LNCAP (cell line): ENCODE measurements at regions not wholly inside any gene's neighbourhood (a gene's known extent, or its start where the extent isn't known, plus 50 kb on each side); places are given as distances from the start of the nearest gene placed in this dataset.

Experiments
- CTCF ChIP-seq: fragments of 450-650 bp; IDR thresholded peaks from 2 replicates; pipeline ENCODE4 v1.5.1; 2017; ENCODE audit warnings: mild to moderate bottlenecking

- no peak for TF ChIP-seq CTCF
These were observed 137.6 kb downstream of the COPS8 start for GRCh38 chr2:237223201-237223861.

GRCh38 chr2:237227190-237227589 lies 141.5 kb downstream of the COPS8 start:
- TF ChIP-seq CTCF = no peak

GRCh38 chr2:237227592-237228280 lies 142.0 kb downstream of the COPS8 start:
- no peak for TF ChIP-seq CTCF

GRCh38 chr2:237228281-237228625 lies 142.6 kb downstream of the COPS8 start:
- TF ChIP-seq CTCF = no peak

GRCh38 chr2:237229905-237230304 lies 144.2 kb downstream of the COPS8 start:
- TF ChIP-seq CTCF = no peak

GRCh38 chr2:237230355-237230754 lies 144.7 kb downstream of the COPS8 start:
- TF ChIP-seq CTCF = no peak

- no peak for TF ChIP-seq CTCF
These were observed 145.9 kb downstream of the COPS8 start for GRCh38 chr2:237231593-237231992.
